ENCODE measurements at regions not wholly inside any gene's neighbourhood (a gene's known extent, or its start where the extent isn't known, plus 50 kb on each side); places are given as distances from the start of the nearest gene placed in this dataset.

DNA sequence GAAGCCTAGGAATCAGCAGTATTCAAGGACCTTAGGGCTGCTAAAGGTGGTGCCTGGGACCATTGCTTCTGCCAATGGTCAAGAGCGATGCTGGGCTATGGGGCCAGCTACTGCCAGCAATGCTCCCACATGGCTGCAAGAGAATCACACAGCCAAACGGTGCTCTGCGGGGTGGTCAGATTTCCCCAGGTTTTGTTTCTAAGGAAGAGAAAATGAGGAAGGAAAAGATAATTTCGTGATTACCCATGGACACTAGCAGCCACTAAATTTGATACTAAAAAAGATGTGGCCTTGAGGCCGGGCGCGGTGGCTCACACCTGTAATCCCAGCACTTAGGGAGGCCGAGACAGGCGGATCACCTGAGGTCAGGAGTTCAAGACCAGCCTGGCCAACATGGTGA is 83.0 kb downstream of the LYZL2 start:
- no peak for DNase-seq
- Histone ChIP-seq H3K36me3 (no peaks in the 10 kb centered on the region), H3K27ac (no peak overlapping the region), H3K4me3 (no peak overlapping the region), H3K4me1 (no peaks in the 10 kb centered on the region), H3K27me3 (no peaks in the 10 kb centered on the region), H3K9me3 (no peaks in the 10 kb centered on the region)
- intact Hi-C loops (cut with DNase I) = no loop called here
- 79 to 83% methylated on average over 9 of the region's 9 CpGs for WGBS, 2 donors
- TF ChIP-seq POLR2A (IDR thresholded peaks at IDR 0.05) (no peak), EP300 (IDR thresholded peaks at IDR 0.05) (no peak), POLR2AphosphoS5 (IDR thresholded peaks at IDR 0.05) (no peak)
- TF ChIP-seq, protein P1, sequence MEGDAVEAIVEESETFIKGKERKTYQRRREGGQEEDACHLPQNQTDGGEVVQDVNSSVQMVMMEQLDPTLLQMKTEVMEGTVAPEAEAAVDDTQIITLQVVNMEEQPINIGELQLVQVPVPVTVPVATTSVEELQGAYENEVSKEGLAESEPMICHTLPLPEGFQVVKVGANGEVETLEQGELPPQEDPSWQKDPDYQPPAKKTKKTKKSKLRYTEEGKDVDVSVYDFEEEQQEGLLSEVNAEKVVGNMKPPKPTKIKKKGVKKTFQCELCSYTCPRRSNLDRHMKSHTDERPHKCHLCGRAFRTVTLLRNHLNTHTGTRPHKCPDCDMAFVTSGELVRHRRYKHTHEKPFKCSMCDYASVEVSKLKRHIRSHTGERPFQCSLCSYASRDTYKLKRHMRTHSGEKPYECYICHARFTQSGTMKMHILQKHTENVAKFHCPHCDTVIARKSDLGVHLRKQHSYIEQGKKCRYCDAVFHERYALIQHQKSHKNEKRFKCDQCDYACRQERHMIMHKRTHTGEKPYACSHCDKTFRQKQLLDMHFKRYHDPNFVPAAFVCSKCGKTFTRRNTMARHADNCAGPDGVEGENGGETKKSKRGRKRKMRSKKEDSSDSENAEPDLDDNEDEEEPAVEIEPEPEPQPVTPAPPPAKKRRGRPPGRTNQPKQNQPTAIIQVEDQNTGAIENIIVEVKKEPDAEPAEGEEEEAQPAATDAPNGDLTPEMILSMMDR (IDR thresholded peaks at IDR 0.05) = no peak

DNA sequence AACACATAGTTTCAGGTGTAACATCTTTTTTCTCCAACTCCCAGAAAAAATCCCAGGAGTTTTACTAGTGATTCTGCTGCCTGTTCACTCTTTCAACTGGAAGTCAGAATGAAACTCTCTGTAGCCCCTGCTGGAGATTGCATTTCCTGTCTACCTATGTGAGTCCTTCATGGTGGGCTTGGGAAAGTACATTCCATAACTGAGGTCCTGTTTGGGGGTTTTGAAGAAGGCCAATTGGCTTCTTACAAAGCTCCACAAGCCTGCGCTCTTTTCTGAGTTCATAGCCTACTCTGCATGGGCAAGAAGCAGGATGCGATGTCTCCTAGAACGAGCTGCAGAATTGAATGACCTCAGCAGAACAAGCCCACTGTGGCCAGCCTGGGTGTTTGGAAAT is 86.7 kb downstream of the LYZL2 start:
- Histone ChIP-seq H3K9me3 (no peaks in the 10 kb centered on the region), H3K4me1 (no peaks in the 10 kb centered on the region), H3K36me3 (no peaks in the 10 kb centered on the region), H3K27me3 (no peaks in the 10 kb centered on the region), H3K4me3 (no peak overlapping the region), H3K27ac (no peak overlapping the region)
- intact Hi-C loops (cut with DNase I) = no loop called here
- TF ChIP-seq POLR2A (IDR thresholded peaks at IDR 0.05) (no peak), EP300 (IDR thresholded peaks at IDR 0.05) (no peak), POLR2AphosphoS5 (IDR thresholded peaks at IDR 0.05) (no peak)
- TF ChIP-seq, protein P1 (IDR thresholded peaks at IDR 0.05) = no peak
- WGBS, 2 donors = 96% methylated on average over 3 of the region's 3 CpGs
- DNase-seq = no peak

DNA sequence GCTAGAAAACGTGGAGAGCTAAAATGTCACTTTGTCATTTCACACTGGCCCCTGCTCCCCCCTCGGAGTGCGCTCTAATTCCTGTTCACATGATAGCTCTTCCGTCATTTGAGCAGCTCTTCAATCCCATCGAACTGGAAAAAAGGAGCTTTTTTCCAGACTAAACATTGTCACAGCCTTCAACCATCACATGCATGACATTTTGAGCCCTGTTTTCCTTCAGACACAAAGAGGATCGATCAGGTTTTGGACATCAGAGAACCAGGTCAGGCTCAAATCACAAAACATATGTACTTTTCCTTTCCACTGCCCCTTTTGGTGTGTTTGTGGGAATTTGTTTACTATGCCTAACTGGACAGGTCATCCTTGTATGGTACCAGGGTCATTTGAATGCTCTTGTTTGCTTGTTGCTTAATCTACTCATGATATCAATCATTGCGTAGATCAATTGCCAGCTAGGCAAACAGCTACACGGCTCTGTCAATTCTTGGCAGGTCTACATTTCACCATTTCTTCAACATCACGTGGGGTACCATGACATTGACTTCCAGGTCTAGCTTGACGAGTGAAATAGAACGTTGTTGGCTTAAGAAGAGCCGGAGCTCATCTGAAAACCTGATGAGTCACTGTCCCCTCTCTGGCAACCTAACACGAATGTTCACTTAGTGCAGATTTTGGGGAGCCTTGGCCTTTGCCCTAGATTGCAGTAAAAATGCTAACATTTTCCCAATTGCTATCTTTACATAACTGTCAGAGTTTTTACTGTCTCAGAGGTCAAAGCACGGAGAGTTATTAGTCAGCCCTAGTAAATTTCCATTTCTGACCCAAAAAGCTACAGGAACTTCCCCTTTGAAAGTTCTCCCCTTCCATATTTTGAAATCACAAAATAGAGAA is 87.3 kb downstream of the LYZL2 start:
- H3K36me3 ChIP-seq = no peaks in the 10 kb centered on the region
- no peak for DNase-seq
- H3K27me3 ChIP-seq = no peaks in the 10 kb centered on the region
- intact Hi-C loops (cut with DNase I) = no loop called here
- H3K27ac ChIP-seq = peak overlapping the region in 1 of 4 donors; percentile 24
- H3K4me1 ChIP-seq = peaks cover 0 to 2% (median 0%) of the 10 kb centered on the region in 4 donors
- H3K4me3 ChIP-seq = no peak overlapping the region
- no peaks in the 10 kb centered on the region for H3K9me3 ChIP-seq
- TF ChIP-seq POLR2A (IDR thresholded peaks at IDR 0.05) (no peak), POLR2AphosphoS5 (IDR thresholded peaks at IDR 0.05) (no peak), EP300 (IDR thresholded peaks at IDR 0.05) (no peak)
- TF ChIP-seq, protein P1 (IDR thresholded peaks at IDR 0.05) = no peak
- 64 to 70% methylated on average over 14 of the region's 14 CpGs for WGBS, 2 donors

DNA sequence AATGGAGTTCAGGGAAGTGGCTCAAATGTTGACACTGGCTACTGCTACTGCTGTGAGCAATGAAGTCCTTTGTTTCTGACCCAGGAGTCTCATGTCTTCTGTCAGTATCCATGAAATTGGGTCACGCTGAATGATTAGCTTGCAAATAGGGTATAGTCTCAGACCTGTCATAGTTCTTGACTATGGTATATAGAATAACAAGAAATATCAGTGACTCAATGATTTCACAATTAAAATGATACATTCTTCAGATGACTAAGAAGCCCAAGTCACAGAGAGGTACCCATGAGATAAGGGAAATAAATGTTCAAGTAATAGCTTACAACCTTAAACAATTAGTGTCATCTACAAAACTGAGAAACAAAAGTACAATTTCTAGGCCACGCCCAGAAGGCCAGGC is 89.3 kb downstream of the LYZL2 start:
- TF ChIP-seq POLR2A (IDR thresholded peaks at IDR 0.05) (no peak), EP300 (IDR thresholded peaks at IDR 0.05) (no peak), POLR2AphosphoS5 (IDR thresholded peaks at IDR 0.05) (no peak)
- TF ChIP-seq, protein P1 (IDR thresholded peaks at IDR 0.05) = no peak
- H3K4me1 ChIP-seq = peaks cover 0 to 11% (median 0%) of the 10 kb centered on the region in 4 donors
- no peak overlapping the region for H3K27ac ChIP-seq
- no peak for DNase-seq
- 70 to 95% methylated on average over 2 of the region's 2 CpGs for WGBS, 2 donors
- H3K9me3 ChIP-seq = no peaks in the 10 kb centered on the region
- no peaks in the 10 kb centered on the region for H3K36me3 ChIP-seq
- H3K27me3 ChIP-seq = no peaks in the 10 kb centered on the region
- no peak overlapping the region for H3K4me3 ChIP-seq
- intact Hi-C loops (cut with DNase I) = no loop called here
